Fibroblast of lung (primary cell): ENCODE measurements at regions not wholly inside any gene's neighbourhood (a gene's known extent, or its start where the extent isn't known, plus 50 kb on each side); places are given as distances from the start of the nearest gene placed in this dataset.

Source experiments
- DNase-seq, 2 donors: peaks; one replicate each; pipeline versions ENCODE4 v3.0.0 to v3.0.0-alpha.2; 2010; ENCODE audit warnings: low read depth in 2 of 2
- H2AFZ ChIP-seq: 2 replicates; pipeline ENCODE4 v1.5.1; 2012; ENCODE audit warnings: low read length, control low read depth, inconsistent platforms
- H3K27ac ChIP-seq: 2 replicates; pipeline ENCODE4 v1.5.1; 2011; ENCODE audit warnings: low read length, control low read depth; ENCODE audit not compliant: insufficient read depth
- H3K27me3 ChIP-seq: 2 replicates; pipeline ENCODE4 v1.5.1; 2011; ENCODE audit warnings: mild to moderate bottlenecking, low read length; ENCODE audit not compliant: control insufficient read depth, insufficient read depth
- H3K36me3 ChIP-seq: 2 replicates; pipeline ENCODE4 v1.5.1; 2011; ENCODE audit warnings: low read length; ENCODE audit not compliant: control insufficient read depth, insufficient read depth
- H3K4me1 ChIP-seq: 2 replicates; pipeline ENCODE4 v1.5.1; 2011; ENCODE audit warnings: low read length; ENCODE audit not compliant: control insufficient read depth, insufficient read depth; ENCODE audit errors: extremely low read depth
- H3K4me2 ChIP-seq: 2 replicates; pipeline ENCODE4 v1.5.1; 2011; ENCODE audit warnings: low read length, control low read depth; ENCODE audit not compliant: insufficient read depth; ENCODE audit errors: extremely low read depth
- H3K4me3 ChIP-seq, 4 experiments: fragments of 200-600 bp in 1 of 4; sonication (generic) in 1 of 4; replicated peaks in 1 of 4; 2 replicates each; pipeline ENCODE4 v1.5.1; 2011 to 2016; ENCODE audit warnings: low read length in 4 of 4, low read depth in 3 of 4, mild to moderate bottlenecking in 3 of 4, control low read depth in 2 of 4, inconsistent platforms in 1 of 4, mixed read lengths in 1 of 4; ENCODE audit not compliant: insufficient read depth in 1 of 4; ENCODE audit errors: control extremely low read depth in 1 of 4
- H3K79me2 ChIP-seq: 2 replicates; pipeline ENCODE4 v1.5.1; 2012; ENCODE audit warnings: mild to moderate bottlenecking, low read length, inconsistent platforms; ENCODE audit not compliant: control insufficient read depth, insufficient read depth
- H3K9ac ChIP-seq: 2 replicates; pipeline ENCODE4 v1.5.1; 2011; ENCODE audit warnings: mild to moderate bottlenecking, low read length, control low read depth; ENCODE audit not compliant: insufficient read depth
- H3K9me3 ChIP-seq: 2 replicates; pipeline ENCODE4 v1.5.1; 2012; ENCODE audit warnings: low read depth, low read length; ENCODE audit not compliant: control insufficient read depth, insufficient read depth
- H4K20me1 ChIP-seq: 2 replicates; pipeline ENCODE4 v1.5.1; 2011; ENCODE audit warnings: low read length; ENCODE audit not compliant: control insufficient read depth, insufficient read depth; ENCODE audit errors: extremely low read depth
- CTCF ChIP-seq, 2 donors: IDR thresholded peaks in 1 of 2; conservative IDR thresholded peaks in 1 of 2; 1 replicate in 1 of 2; 2 replicates in 1 of 2; pipeline ENCODE4 v1.5.1; 2011 to 2012; ENCODE audit warnings: low read length in 2 of 2, control low read depth in 1 of 2, inconsistent platforms in 1 of 2, low read depth in 1 of 2, mild to moderate bottlenecking in 1 of 2
- EZH2 ChIP-seq: IDR thresholded peaks from 2 replicates; pipeline ENCODE4 v1.5.1; 2012; ENCODE audit warnings: low read length, control low read depth, mild to moderate bottlenecking; ENCODE audit errors: missing control alignments

- DNase-seq = peak; percentile 69 to 79
- Histone ChIP-seq H3K9ac (no peak overlapping the region), H3K4me3 (no peak overlapping the region), H3K4me1 (no peaks in the 10 kb centered on the region), H3K27me3 (no peaks in the 10 kb centered on the region), H3K9me3 (no peaks in the 10 kb centered on the region), H4K20me1 (no peaks in the 10 kb centered on the region), H3K4me2 (no peak overlapping the region), H3K27ac (peak overlapping the region; percentile 42), H3K36me3 (no peaks in the 10 kb centered on the region), H3K79me2 (no peaks in the 10 kb centered on the region), H2AFZ (no peak overlapping the region)
- TF ChIP-seq EZH2 (no peak), CTCF (conservative IDR thresholded peaks at IDR 0.05 in 1 of 2, IDR thresholded peaks at IDR 0.05 in 1 of 2; ENCODE audit: low read depth in 1 of 2, low read length in 2 of 2) (no peak)
These were observed 112.0 kb upstream of the KCNN2 start for GRCh38 chr5:114249823-114250222.

GRCh38 chr5:114250536-114250935 is 111.3 kb upstream of the KCNN2 start:
- no peak overlapping the region for H3K9ac ChIP-seq
- peak overlapping the region; percentile 42 for H3K27ac ChIP-seq
- H3K9me3 ChIP-seq = no peaks in the 10 kb centered on the region
- no peaks in the 10 kb centered on the region for H3K4me1 ChIP-seq
- H3K27me3 ChIP-seq = no peaks in the 10 kb centered on the region
- H4K20me1 ChIP-seq = no peaks in the 10 kb centered on the region
- DNase-seq = no peak
- TF ChIP-seq CTCF (conservative IDR thresholded peaks at IDR 0.05 in 1 of 2, IDR thresholded peaks at IDR 0.05 in 1 of 2; ENCODE audit: low read depth in 1 of 2, low read length in 2 of 2) (no peak), EZH2 (no peak)
- H3K4me3 ChIP-seq = no peak overlapping the region
- no peaks in the 10 kb centered on the region for H3K36me3 ChIP-seq
- no peak overlapping the region for H2AFZ ChIP-seq
- H3K79me2 ChIP-seq = no peaks in the 10 kb centered on the region
- H3K4me2 ChIP-seq = no peak overlapping the region

GRCh38 chr5:114252226-114252625 is 109.6 kb upstream of the KCNN2 start:
- no peaks in the 10 kb centered on the region for H3K27me3 ChIP-seq
- H3K27ac ChIP-seq = no peak overlapping the region
- H3K4me1 ChIP-seq = no peaks in the 10 kb centered on the region
- TF ChIP-seq EZH2 = no peak
- TF ChIP-seq CTCF (conservative IDR thresholded peaks at IDR 0.05 in 1 of 2, IDR thresholded peaks at IDR 0.05 in 1 of 2; ENCODE audit: low read depth in 1 of 2, low read length in 2 of 2) = no peak
- no peak overlapping the region for H2AFZ ChIP-seq
- DNase-seq = no peak
- H4K20me1 ChIP-seq = no peaks in the 10 kb centered on the region
- H3K9me3 ChIP-seq = no peaks in the 10 kb centered on the region
- H3K4me3 ChIP-seq = no peak overlapping the region
- H3K79me2 ChIP-seq = no peaks in the 10 kb centered on the region
- H3K9ac ChIP-seq = no peak overlapping the region
- no peak overlapping the region for H3K4me2 ChIP-seq
- no peaks in the 10 kb centered on the region for H3K36me3 ChIP-seq
